Endothelial cell of umbilical vein (primary cell): ENCODE measurements at regions not wholly inside any gene's neighbourhood (a gene's known extent, or its start where the extent isn't known, plus 50 kb on each side); places are given as distances from the start of the nearest gene placed in this dataset.

Source experiments
- BruUV-seq: library from RNA; stranded (reverse); fragments of 400-500 nt; replicated peaks from 2 replicates; lab custom pipeline; 2021; lab: Mats Ljungman, UMichigan
- CTCF ChIA-PET: fragments of 300-600, 350-600 bp; sonication (Branson Sonifier 250); formaldehyde crosslinking; loops from one replicate; lab custom pipeline; 2021; ENCODE audit warnings: antibody characterized with exemption, inconsistent platforms; lab: Charles Lee
- POLR2A ChIA-PET: fragments of 300-600, 350-600 bp; sonication (Branson Sonifier 250); formaldehyde crosslinking; loops from one replicate; lab custom pipeline; 2021; ENCODE audit warnings: antibody characterized with exemption, inconsistent platforms; lab: Charles Lee
- DNase-seq: peaks from one replicate; pipeline ENCODE4 v3.0.0-alpha.2; 2011; ENCODE audit warnings: low read depth, low spot score
- FAIRE-seq: peaks from 2 replicates; lab custom pipeline; 2011; peaks lifted over from hg19 to GRCh38; lab: Jason Lieb, UNC
- H2AFZ ChIP-seq: 2 replicates; pipeline ENCODE4 v1.6.0; 2012; ENCODE audit warnings: low read depth, low read length, control low read depth, inconsistent platforms
- H3K27ac ChIP-seq: 2 replicates; pipeline ENCODE4 v1.5.1; 2011; ENCODE audit warnings: low read depth, mild to moderate bottlenecking, control low read depth, low read length, moderate library complexity; ENCODE audit not compliant: insufficient read depth
- H3K27me3 ChIP-seq, 2 experiments: 2 replicates each; pipeline versions ENCODE4 v1.6.0 to v1.6.1; 2011; ENCODE audit warnings: low read length in 2 of 2, mixed read lengths in 1 of 2; ENCODE audit not compliant: control insufficient read depth in 2 of 2, insufficient read depth in 2 of 2
- H3K36me3 ChIP-seq, 2 experiments: 2 replicates in 1 of 2; 3 replicates in 1 of 2; pipeline ENCODE4 v1.5.1; 2011; ENCODE audit warnings: low read length in 2 of 2, mild to moderate bottlenecking in 1 of 2, moderate library complexity in 1 of 2; ENCODE audit not compliant: control insufficient read depth in 2 of 2, insufficient read depth in 2 of 2; ENCODE audit errors: extremely low read depth in 1 of 2
- H3K4me1 ChIP-seq: 3 replicates; pipeline ENCODE4 v1.5.1; 2011; ENCODE audit warnings: mild to moderate bottlenecking, low read length; ENCODE audit not compliant: control insufficient read depth, insufficient read depth; ENCODE audit errors: extremely low read depth
- H3K4me2 ChIP-seq: 2 replicates; pipeline ENCODE4 v1.6.1; 2011; ENCODE audit warnings: low read length, control low read depth, mixed read lengths; ENCODE audit not compliant: insufficient read depth
- H3K4me3 ChIP-seq, 3 experiments: fragments of 200-600 bp in 1 of 3; sonication (generic), shearing (Covaris generic) in 1 of 3; replicated peaks in 1 of 3; 2 replicates each; pipeline ENCODE4 v1.5.1; 2011 to 2016; ENCODE audit warnings: control low read depth in 3 of 3, low read length in 3 of 3, mild to moderate bottlenecking in 2 of 3, inconsistent platforms in 1 of 3, low read depth in 1 of 3, moderate library complexity in 1 of 3; ENCODE audit not compliant: insufficient read depth in 1 of 3
- H3K79me2 ChIP-seq: 2 replicates; pipeline ENCODE4 v1.6.0; 2012; ENCODE audit warnings: low read length, inconsistent platforms; ENCODE audit not compliant: control insufficient read depth, insufficient read depth
- H3K9ac ChIP-seq: replicated peaks from 2 replicates; pipeline ENCODE3; 2011; ENCODE audit warnings: low read length, control low read depth; ENCODE audit not compliant: insufficient read depth; ENCODE audit errors: extremely low read depth
- H3K9me1 ChIP-seq: replicated peaks from 3 replicates; pipeline ENCODE4 v1.6.0; 2011; ENCODE audit warnings: mild to moderate bottlenecking, low read length; ENCODE audit not compliant: control insufficient read depth, insufficient read depth; ENCODE audit errors: extremely low read depth
- H3K9me3 ChIP-seq: replicated peaks from 2 replicates; pipeline ENCODE4 v1.5.1; 2012; ENCODE audit warnings: low read length, inconsistent platforms; ENCODE audit not compliant: control insufficient read depth, insufficient read depth
- H4K20me1 ChIP-seq: replicated peaks from 2 replicates; pipeline ENCODE3; 2011; ENCODE audit warnings: mild to moderate bottlenecking, low read length; ENCODE audit not compliant: control insufficient read depth, insufficient read depth; ENCODE audit errors: extremely low read depth
- EZH2 ChIP-seq: IDR thresholded peaks from 2 replicates; pipeline ENCODE4 v1.6.1; 2012; ENCODE audit warnings: borderline replicate concordance, low read depth, mild to moderate bottlenecking, moderate library complexity, low read length, inconsistent platforms; ENCODE audit not compliant: severe bottlenecking
- FOS ChIP-seq: IDR thresholded peaks from 2 replicates; pipeline ENCODE4 v1.6.1; 2011; ENCODE audit warnings: mild to moderate bottlenecking, low read length, moderate library complexity, borderline replicate concordance; ENCODE audit not compliant: insufficient read depth
- GATA2 ChIP-seq: IDR thresholded peaks from 2 replicates; pipeline ENCODE4 v1.7.0; 2011; ENCODE audit warnings: low read depth, mild to moderate bottlenecking, moderate library complexity, mixed read lengths, low read length; ENCODE audit not compliant: insufficient read length, insufficient read depth
- JUN ChIP-seq: IDR thresholded peaks from 2 replicates; pipeline ENCODE4 v1.6.1; 2011; ENCODE audit warnings: borderline replicate concordance, low read depth; ENCODE audit not compliant: insufficient read length, insufficient read depth
- MYC ChIP-seq: IDR thresholded peaks from one replicate; pipeline ENCODE4 v1.6.1; 2011; ENCODE audit warnings: mild to moderate bottlenecking, low read depth, low read length
- POLR2A ChIP-seq: IDR thresholded peaks from 2 replicates; pipeline ENCODE4 v1.6.1; 2012; ENCODE audit warnings: low read depth, mild to moderate bottlenecking, control low read depth, low read length
- POLR2AphosphoS5 ChIP-seq: IDR thresholded peaks from 2 replicates; pipeline ENCODE4 v1.6.1; 2012; ENCODE audit warnings: low read depth, mild to moderate bottlenecking, control low read depth, low read length, moderate library complexity; ENCODE audit not compliant: insufficient read depth
- dilution Hi-C: fragments of 300-500 bp; cut with MboI; formaldehyde crosslinking; loops from one replicate; pipeline ENCODE4 v1.15.0; 2019; ENCODE audit warnings: low sequenced_read_pairs; ENCODE audit not compliant: extremely low pct_ligation_motif_present
- intact Hi-C: fragments of 100-400 bp; cut with micrococcal nuclease; formaldehyde crosslinking; loops from one replicate; pipeline ENCODE4 v1.10.0; 2022
- TF ChIP-seq, protein P1 (sequence below): IDR thresholded peaks from 2 replicates; pipeline ENCODE4 v1.6.1; 2011; ENCODE audit not compliant: insufficient read depth, insufficient read length
- TF ChIP-seq, protein P2 (sequence below), 2 donors: IDR thresholded peaks; 1 replicate in 1 of 2; 2 replicates in 1 of 2; pipeline ENCODE4 v1.5.1; 2011; ENCODE audit warnings: low read length in 2 of 2, mild to moderate bottlenecking in 2 of 2, moderate library complexity in 2 of 2, control low read depth in 1 of 2, inconsistent platforms in 1 of 2, low read depth in 1 of 2; ENCODE audit not compliant: insufficient read depth in 1 of 2; ENCODE audit errors: extremely low read depth in 1 of 2

DNA sequence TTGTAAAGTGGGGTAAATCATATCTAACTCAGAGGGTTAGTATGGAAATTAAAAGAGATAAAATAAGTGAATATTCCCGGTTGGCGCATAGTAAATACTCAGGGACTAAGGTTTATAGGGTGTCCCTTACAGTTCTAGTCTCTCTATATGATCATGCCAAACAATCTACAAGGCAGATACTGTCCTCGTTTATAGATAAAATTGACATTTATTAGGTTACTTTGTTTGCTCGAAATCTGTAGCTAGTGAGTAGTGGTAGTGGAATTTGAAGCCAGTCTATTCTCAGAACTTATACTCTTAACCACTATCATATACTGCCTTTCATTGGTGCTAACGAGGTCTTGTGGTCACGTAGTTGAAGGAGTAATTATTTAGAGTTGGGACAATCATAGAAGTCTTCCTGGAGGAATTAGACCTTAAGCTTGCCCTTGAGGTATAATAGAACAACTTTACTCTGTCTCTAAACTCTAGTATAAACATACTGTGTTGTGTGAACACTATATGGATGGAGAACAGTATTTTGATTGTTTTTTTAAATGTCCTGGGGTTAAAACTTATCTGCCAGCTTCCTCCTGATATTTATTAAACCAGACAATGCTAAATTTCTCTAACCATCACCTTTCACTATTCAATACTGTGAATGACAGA, 324.0 kb downstream of the STIM2 start:
- H2AFZ ChIP-seq = no peak overlapping the region
- POLR2A ChIA-PET = no interaction called here
- H3K36me3 ChIP-seq = no peaks in the 10 kb centered on the region
- intact Hi-C loops = no loop called here
- H3K27ac ChIP-seq = no peak overlapping the region
- H3K27me3 ChIP-seq = no peaks in the 10 kb centered on the region
- H3K79me2 ChIP-seq = no peaks in the 10 kb centered on the region
- no TSS peak for BruUV-seq
- no peak overlapping the region for H3K4me2 ChIP-seq
- H3K9me1 ChIP-seq = no peaks in the 10 kb centered on the region
- no peak for FAIRE-seq
- no peak overlapping the region for H3K9ac ChIP-seq
- dilution Hi-C loops = no loop called here
- TF ChIP-seq GATA2 (no peak), POLR2A (no peak), MYC (no peak), EZH2 (no peak), JUN (no peak), POLR2AphosphoS5 (no peak), FOS (no peak)
- TF ChIP-seq, protein P1, sequence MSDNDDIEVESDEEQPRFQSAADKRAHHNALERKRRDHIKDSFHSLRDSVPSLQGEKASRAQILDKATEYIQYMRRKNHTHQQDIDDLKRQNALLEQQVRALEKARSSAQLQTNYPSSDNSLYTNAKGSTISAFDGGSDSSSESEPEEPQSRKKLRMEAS = no peak
- TF ChIP-seq, protein P2, sequence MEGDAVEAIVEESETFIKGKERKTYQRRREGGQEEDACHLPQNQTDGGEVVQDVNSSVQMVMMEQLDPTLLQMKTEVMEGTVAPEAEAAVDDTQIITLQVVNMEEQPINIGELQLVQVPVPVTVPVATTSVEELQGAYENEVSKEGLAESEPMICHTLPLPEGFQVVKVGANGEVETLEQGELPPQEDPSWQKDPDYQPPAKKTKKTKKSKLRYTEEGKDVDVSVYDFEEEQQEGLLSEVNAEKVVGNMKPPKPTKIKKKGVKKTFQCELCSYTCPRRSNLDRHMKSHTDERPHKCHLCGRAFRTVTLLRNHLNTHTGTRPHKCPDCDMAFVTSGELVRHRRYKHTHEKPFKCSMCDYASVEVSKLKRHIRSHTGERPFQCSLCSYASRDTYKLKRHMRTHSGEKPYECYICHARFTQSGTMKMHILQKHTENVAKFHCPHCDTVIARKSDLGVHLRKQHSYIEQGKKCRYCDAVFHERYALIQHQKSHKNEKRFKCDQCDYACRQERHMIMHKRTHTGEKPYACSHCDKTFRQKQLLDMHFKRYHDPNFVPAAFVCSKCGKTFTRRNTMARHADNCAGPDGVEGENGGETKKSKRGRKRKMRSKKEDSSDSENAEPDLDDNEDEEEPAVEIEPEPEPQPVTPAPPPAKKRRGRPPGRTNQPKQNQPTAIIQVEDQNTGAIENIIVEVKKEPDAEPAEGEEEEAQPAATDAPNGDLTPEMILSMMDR (IDR thresholded peaks at IDR 0.05; ENCODE audit: extremely low read depth in 1 of 2, insufficient read depth in 1 of 2, low read depth in 1 of 2, low read length in 2 of 2) = no peak
- CTCF ChIA-PET = no interaction called here
- H4K20me1 ChIP-seq = no peaks in the 10 kb centered on the region
- H3K4me1 ChIP-seq = no peaks in the 10 kb centered on the region
- DNase-seq = no peak
- peaks cover 2% of the 10 kb centered on the region for H3K9me3 ChIP-seq
- no peak overlapping the region for H3K4me3 ChIP-seq
